HG02870 (cell line): ENCODE measurements at regions not wholly inside any gene's neighbourhood (a gene's known extent, or its start where the extent isn't known, plus 50 kb on each side); places are given as distances from the start of the nearest gene placed in this dataset.
"Not testable (repeated sequence)": the region's sequence is repeated elsewhere in the genome, so short reads cannot be mapped to it uniquely, and the experiment has no call there.

Experiments used
- ATAC-seq: cut with Tn5 transposase; IDR thresholded peaks from one replicate; pipeline ENCODE4 v1.9.1; 2021; ENCODE audit warnings: mild to moderate bottlenecking, moderate library complexity; ENCODE audit not compliant: unreplicated experiment

GRCh38 chr9:75455444-75455921 is 367.2 kb downstream of the OSTF1 start:
- ATAC-seq, result peak; percentile 99

- no peak for ATAC-seq
Observed at GRCh38 chr9:75456698-75457097, 368.4 kb downstream of the OSTF1 start.

GRCh38 chr9:75457474-75458011 is 369.2 kb downstream of the OSTF1 start:
- no peak for ATAC-seq

GRCh38 chr9:75459311-75459710 is 371.0 kb downstream of the OSTF1 start:
- not testable (repeated sequence) for ATAC-seq

DNA sequence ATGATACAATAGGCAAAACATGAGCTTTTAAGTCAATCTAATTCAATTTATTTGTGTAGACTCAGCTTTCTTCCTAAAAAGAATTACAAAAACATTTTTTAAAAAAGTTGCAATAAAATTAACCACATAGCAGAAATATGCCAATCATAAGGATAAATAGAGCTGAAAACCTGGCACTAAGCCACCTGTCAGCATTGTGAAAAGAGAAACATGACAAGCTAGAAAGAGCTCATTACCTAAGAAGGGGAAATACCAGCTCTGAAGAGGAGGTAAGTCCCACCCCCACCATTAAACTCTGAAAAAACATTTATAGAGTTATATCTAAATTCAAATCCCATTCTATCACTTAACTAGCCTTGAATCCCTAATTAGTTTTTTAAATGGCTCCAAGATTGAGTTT is 372.9 kb downstream of the OSTF1 start:
- no peak for ATAC-seq

- no peak for ATAC-seq
Observed at GRCh38 chr9:75462866-75463265, 374.6 kb downstream of the OSTF1 start.

GRCh38 chr9:75463871-75464270 is 375.6 kb downstream of the OSTF1 start:
- ATAC-seq, result no peak

GRCh38 chr9:75464726-75465125 is 376.4 kb downstream of the OSTF1 start:
- ATAC-seq, result no peak

DNA sequence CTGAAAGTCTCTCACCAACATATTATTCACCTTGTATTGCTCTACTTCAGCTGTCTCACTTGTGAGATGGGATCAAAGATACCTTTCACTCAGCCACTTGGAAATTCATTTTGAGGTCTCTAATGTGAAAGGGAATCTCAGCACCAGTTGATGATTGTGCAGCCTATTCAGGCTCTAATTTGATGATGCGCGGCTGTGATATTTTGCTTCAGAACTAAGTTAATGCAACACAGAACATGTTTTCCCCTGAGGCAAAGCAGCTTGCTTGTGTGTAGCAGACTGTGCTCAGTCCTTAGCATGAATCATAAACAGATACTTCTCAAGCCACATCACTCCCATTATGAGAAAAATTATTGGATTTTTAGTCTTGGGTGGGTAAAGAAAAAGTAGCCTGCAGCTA is 378.8 kb downstream of the OSTF1 start:
- no peak for ATAC-seq

GRCh38 chr9:75471549-75472114 is 383.3 kb downstream of the OSTF1 start:
- no peak for ATAC-seq

DNA sequence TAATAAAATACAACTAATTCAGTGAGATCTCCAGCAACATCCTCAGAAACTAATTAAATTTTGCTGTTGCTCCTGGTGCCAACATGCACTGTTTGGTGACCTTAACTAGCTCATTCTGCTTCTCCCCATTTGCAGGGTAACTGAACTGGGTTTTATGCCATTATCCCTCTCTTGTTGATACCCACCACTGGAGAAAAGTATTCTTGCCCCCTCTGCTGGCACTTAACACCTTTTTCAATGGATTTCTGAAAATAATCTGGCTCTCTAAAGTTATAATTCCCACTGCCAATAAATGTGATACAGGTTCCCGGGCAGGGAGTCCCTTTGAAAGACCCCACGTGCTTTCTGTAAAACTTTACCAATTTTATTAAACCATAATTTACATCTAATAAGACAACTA is 394.3 kb downstream of the OSTF1 start:
- no peak for ATAC-seq

- no peak for ATAC-seq
Observed at GRCh38 chr9:75483636-75484035, 395.3 kb downstream of the OSTF1 start.

- ATAC-seq, result no peak
Observed at GRCh38 chr9:75487856-75488718, 399.8 kb downstream of the OSTF1 start.

- ATAC-seq, result no peak
Observed at GRCh38 chr9:75488719-75489110, 400.4 kb downstream of the OSTF1 start.

DNA sequence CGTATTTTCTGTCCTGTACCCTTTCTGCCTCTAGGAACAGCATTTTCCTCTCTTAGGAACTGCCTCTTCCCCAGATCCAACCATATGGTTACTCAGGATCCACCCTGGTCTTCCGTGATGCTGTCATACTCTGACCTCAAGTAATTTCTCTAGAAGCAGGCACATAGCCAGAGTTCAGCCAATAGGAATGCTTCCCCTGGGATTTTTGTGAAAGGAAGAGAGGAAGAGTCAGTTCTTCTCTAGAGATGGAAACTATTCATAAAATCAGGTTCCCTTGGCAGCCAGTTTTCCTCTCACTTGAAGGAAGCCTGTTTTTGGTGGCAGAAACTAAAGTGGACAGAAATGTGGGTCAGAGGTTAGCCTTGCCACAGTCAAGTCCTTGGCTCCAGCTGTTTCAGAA is 400.1 kb upstream of the PCSK5 start:
- no peak for ATAC-seq

- ATAC-seq, result no peak
Observed at GRCh38 chr9:75491533-75491932, 398.9 kb upstream of the PCSK5 start.

DNA sequence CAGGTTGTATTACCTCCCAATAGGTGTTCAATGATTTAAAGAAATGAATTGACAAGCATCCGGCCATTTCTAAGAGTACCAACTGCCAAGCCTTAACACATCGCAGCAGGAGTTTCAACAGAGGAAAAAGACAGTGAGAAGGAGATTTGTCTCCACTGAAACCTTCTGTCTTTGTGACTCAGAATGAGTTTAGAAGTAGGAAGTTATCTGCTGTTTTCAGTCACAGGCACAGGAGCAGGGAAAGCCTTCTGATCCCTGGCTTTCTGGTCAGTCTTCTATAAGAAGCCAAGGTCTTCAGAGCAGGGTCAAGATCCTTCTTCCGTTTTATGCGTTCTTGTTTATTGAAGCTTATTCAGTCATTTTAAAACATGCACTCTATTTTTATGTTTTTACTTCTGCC is 390.7 kb upstream of the PCSK5 start:
- ATAC-seq, result no peak

GRCh38 chr9:75500479-75500878 is 390.0 kb upstream of the PCSK5 start:
- no peak for ATAC-seq

- ATAC-seq, result not testable (repeated sequence)
Observed at GRCh38 chr9:75500940-75501339, 389.5 kb upstream of the PCSK5 start.

GRCh38 chr9:75504721-75505120 is 385.8 kb upstream of the PCSK5 start:
- no peak for ATAC-seq

DNA sequence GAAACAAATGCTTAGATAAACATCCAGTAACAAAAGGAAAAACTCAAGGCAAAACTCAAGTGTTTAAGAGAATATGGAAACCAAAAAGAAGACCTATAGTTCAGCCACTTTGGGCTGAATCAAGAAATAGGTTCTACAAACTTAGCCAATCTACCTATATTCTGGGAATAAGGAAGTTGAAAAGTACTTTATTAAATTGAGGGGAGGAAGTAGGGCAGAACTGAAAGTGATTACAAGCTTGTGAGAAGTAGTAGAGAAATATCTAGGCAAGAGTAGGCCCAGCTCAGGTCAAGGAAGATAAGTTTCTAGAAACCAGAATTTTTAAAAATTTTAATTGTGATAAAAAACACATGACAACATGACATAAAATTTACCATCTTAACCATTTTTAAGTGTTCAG is 384.8 kb upstream of the PCSK5 start:
- ATAC-seq, result no peak

GRCh38 chr9:75529463-75529862 is 361.0 kb upstream of the PCSK5 start:
- no peak for ATAC-seq
